ENCODE measurements at regions not wholly inside any gene's neighbourhood (a gene's known extent, or its start where the extent isn't known, plus 50 kb on each side); places are given as distances from the start of the nearest gene placed in this dataset.

GRCh38 chr2:208565690-208566416 is 159.3 kb downstream of the PTH2R start:
- no peak for TF ChIP-seq CTCF (IDR thresholded peaks at IDR 0.05)
- no peak for TF ChIP-seq POLR2A (IDR thresholded peaks at IDR 0.05)
